A673 (cell line): ENCODE measurements at regions not wholly inside any gene's neighbourhood (a gene's known extent, or its start where the extent isn't known, plus 50 kb on each side); places are given as distances from the start of the nearest gene placed in this dataset.

ENCODE experiments used
- CTCF ChIP-seq: fragments of 300-800, 200-600 bp; sonication (generic); conservative IDR thresholded peaks from 2 replicates; pipeline ENCODE4 v1.5.1; 2017; ENCODE audit warnings: low read depth, mild to moderate bottlenecking, antibody characterized with exemption, low read length, moderate library complexity, mixed read lengths
- EZH2 ChIP-seq: fragments of 200-600 bp; sonication (generic); IDR thresholded peaks from 2 replicates; pipeline ENCODE4 v1.6.1; 2017; ENCODE audit warnings: borderline replicate concordance, low read depth, mild to moderate bottlenecking, mixed read lengths, antibody characterized with exemption, low read length; ENCODE audit not compliant: poor library complexity, severe bottlenecking

- TF ChIP-seq EZH2 (no peak), CTCF (no peak)
Observed at GRCh38 chr12:25852792-25853191, 105.7 kb upstream of the RASSF8 start.
